Fibroblast of the aortic adventitia (primary cell): ENCODE measurements at regions not wholly inside any gene's neighbourhood (a gene's known extent, or its start where the extent isn't known, plus 50 kb on each side); places are given as distances from the start of the nearest gene placed in this dataset.

Experiments used
- DNase-seq: peaks from one replicate; pipeline ENCODE4 v3.0.0-alpha.2; 2010; ENCODE audit warnings: low read depth
- H3K4me3 ChIP-seq: 2 replicates; pipeline ENCODE4 v1.5.1; 2011; ENCODE audit warnings: low read depth, mild to moderate bottlenecking, control low read depth, low read length, moderate library complexity
- CTCF ChIP-seq: IDR thresholded peaks from 2 replicates; pipeline ENCODE4 v1.5.1; 2011; ENCODE audit warnings: mild to moderate bottlenecking, low read length, control low read depth, inconsistent platforms; ENCODE audit not compliant: insufficient read depth

DNA sequence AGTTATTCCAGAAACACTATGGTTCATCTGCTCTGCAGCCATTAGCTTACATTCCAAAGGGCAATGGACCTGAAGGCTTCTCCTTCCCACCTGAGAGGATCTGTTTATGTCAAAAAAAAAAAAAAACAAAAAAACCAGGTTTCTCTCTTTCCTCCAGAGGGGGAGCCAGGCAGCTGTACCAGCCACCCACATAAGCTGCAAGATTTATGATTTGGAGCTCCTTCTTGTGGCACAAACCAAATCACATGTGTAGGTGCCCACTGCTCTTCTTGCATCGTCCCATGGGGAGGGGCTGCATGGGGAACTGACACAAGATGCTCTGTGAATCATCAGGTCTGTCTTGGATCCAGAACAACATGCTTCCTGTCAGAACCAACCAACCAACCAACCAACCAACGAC, 231.6 kb upstream of the IGFBP3 start:
- DNase-seq: no peak
- TF ChIP-seq CTCF: no peak

DNA sequence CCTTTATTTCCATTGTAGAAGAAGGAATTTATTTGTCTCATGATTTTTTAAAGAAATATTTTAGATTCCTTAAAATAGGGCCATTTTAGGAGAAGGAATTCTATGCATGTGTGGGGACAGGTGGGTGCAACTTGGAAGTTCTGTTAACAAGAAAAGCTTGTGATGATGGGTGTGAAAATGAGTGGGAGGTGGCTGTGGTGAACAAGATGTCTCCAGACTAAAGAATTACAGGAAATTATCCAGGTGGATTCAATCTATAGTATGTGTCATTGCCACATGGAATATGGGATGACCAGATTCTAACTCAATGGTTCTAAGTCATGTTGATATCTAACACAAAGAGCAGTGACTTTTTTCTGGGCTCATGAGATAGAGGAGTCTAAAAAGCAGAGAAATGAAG, 229.6 kb upstream of the IGFBP3 start:
- no peak for DNase-seq
- TF ChIP-seq CTCF: no peak
- H3K4me3 ChIP-seq: no peak overlapping the region

More for the DNA sequence above, 231.6 kb upstream of the IGFBP3 start:
- H3K4me3 ChIP-seq: no peak overlapping the region

GRCh38 chr7:46150202-46150601, 229.1 kb upstream of the IGFBP3 start:
- no peak for TF ChIP-seq CTCF
- no peak for DNase-seq
- no peak overlapping the region for H3K4me3 ChIP-seq

- no peak overlapping the region for H3K4me3 ChIP-seq
- DNase-seq: no peak
- TF ChIP-seq CTCF: no peak
Measured at GRCh38 chr7:46147871-46148270, 226.8 kb upstream of the IGFBP3 start.

GRCh38 chr7:46146454-46147255, 225.6 kb upstream of the IGFBP3 start:
- H3K4me3 ChIP-seq: no peak overlapping the region
- peak; percentile 73 for DNase-seq
- TF ChIP-seq CTCF: no peak

DNA sequence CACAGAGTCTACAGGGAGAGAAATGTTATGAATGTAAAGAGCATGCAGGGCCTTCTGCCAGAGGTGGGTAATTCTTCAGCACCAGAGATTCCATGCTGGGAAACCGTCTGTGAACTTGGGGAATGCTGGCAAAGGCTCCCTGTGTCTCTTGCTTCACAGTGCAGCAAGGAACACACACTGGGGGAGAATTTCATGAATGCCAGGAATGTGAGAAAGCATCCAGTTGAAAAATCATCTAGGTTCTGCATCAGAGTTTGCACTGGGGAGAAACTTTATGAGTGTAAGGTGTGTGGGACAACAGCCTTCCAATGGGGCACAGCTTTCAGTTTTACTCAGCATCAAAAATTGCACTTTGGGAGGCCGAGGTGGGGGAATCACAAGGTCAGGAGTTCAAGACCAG, 224.3 kb upstream of the IGFBP3 start:
- peak; percentile 99 for DNase-seq
- no peak overlapping the region for H3K4me3 ChIP-seq
- no peak for TF ChIP-seq CTCF
